ENCODE measurements at regions not wholly inside any gene's neighbourhood (a gene's known extent, or its start where the extent isn't known, plus 50 kb on each side); places are given as distances from the start of the nearest gene placed in this dataset.

- in situ Hi-C loops (cut with HindIII; ENCODE audit: low sequenced_read_pairs): no loop called here
- DNase-seq (ENCODE audit: low read depth): no peak
- H3K4me3 ChIP-seq (ENCODE audit: low read depth, low read length): no peak overlapping the region
- no peak for TF ChIP-seq CTCF (IDR thresholded peaks at IDR 0.05; ENCODE audit: low read depth, low read length, missing control alignments)
Observed at GRCh38 chr3:102030661-102031060, 181.3 kb downstream of the NFKBIZ start.

DNA sequence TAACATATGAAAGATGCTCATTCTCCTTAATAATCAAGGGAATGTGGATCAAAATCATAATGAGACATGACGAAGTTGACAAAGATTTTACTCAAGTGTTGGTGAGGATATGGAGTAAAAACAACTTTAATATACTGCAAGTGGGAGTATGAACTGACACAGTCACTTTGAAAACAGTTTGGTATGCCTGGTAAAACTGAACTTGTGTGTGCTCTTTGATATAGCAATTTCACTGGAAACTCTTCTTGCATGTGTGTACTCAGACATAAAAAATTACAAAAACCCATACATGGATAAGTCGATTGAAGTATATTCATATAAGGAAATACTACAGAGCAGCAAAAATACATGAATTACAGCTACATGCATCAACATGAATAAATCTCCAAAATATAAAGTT lies 182.5 kb downstream of the NFKBIZ start:
- no peak for DNase-seq (ENCODE audit: low read depth)
- no peak overlapping the region for H3K4me3 ChIP-seq (ENCODE audit: low read depth, low read length)
- no peak for TF ChIP-seq CTCF (IDR thresholded peaks at IDR 0.05; ENCODE audit: low read depth, low read length, missing control alignments)
- in situ Hi-C loops (cut with HindIII; ENCODE audit: low sequenced_read_pairs): no loop called here

DNA sequence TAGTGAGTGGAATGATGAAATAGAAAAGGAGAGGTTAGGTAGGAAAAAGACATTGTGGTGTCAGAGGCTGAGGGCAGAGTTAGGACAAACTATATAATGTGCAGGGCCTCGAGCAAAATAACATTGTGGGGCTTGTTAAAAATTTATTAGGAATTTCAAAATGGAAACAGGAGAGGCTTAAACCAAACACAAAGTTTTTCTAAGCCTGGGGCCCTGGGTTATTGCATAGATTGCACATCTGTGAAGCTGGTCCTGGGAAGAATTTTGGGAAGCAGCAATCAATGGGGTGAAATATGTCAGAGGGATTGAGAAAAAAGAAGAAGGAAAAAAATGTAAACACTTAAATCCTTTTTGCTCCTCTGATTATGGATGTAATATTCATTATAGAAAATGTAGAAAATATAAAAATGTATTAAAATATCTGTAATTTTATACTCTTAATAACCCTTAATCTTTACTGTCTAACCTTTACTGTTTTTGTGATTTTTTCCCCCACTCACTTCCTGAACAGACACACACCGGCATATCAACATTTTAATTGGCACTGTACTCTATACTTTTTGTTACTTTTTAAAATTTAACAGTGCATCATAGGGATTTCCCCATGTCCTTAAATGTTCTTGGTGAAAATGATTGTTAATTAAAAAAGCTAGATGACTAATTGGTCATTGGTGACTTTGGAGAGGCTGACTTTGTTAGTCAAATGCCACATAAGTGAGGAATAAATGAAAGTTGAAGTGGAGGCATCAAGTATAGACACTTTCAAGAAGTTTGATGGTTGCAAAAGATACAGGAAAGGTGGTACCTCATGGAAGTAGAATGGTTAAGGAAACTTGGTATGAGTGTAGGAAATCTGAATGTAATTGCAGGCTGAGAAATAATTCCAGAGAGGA lies 183.4 kb downstream of the NFKBIZ start:
- no peak for DNase-seq (ENCODE audit: low read depth)
- H3K4me3 ChIP-seq (ENCODE audit: low read depth, low read length): no peak overlapping the region
- TF ChIP-seq CTCF (IDR thresholded peaks at IDR 0.05; ENCODE audit: low read depth, low read length, missing control alignments): no peak
- in situ Hi-C loops (cut with HindIII; ENCODE audit: low sequenced_read_pairs): no loop called here

GRCh38 chr3:102034639-102035451 lies 185.5 kb downstream of the NFKBIZ start:
- no peak overlapping the region for H3K4me3 ChIP-seq (ENCODE audit: low read depth, low read length)
- TF ChIP-seq CTCF (IDR thresholded peaks at IDR 0.05; ENCODE audit: low read depth, low read length, missing control alignments): no peak
- in situ Hi-C loops (cut with HindIII; ENCODE audit: low sequenced_read_pairs): no loop called here
- no peak for DNase-seq (ENCODE audit: low read depth)

DNA sequence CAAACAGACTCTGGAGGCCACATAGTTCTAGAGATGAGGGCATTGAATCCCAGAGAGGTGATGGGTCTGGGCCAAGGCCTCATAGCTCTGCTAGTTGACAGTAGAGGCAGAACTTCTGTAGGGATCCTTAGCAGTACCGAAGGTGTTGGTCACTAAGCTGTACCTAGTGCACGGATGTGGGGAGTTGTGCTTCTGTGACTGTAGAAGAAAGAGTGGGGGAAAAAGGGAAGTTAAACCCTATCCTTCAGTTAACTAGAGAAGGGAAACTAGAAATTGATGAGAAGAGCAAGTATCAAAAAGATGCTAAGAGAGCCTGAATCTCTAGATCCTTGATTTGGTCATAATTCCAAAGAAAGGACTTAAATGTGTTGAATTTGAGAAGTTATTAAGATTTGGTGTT lies 186.7 kb downstream of the NFKBIZ start:
- TF ChIP-seq CTCF (IDR thresholded peaks at IDR 0.05; ENCODE audit: low read depth, low read length, missing control alignments): no peak
- DNase-seq (ENCODE audit: low read depth): no peak
- in situ Hi-C loops (cut with HindIII; ENCODE audit: low sequenced_read_pairs): no loop called here
- no peak overlapping the region for H3K4me3 ChIP-seq (ENCODE audit: low read depth, low read length)

GRCh38 chr3:102036472-102036871 lies 187.2 kb downstream of the NFKBIZ start:
- no peak for TF ChIP-seq CTCF (IDR thresholded peaks at IDR 0.05; ENCODE audit: low read depth, low read length, missing control alignments)
- in situ Hi-C loops (cut with HindIII; ENCODE audit: low sequenced_read_pairs): no loop called here
- no peak for DNase-seq (ENCODE audit: low read depth)
- H3K4me3 ChIP-seq (ENCODE audit: low read depth, low read length): no peak overlapping the region

Data from astrocyte of the cerebellum (primary cell).